ENCODE measurements at regions not wholly inside any gene's neighbourhood (a gene's known extent, or its start where the extent isn't known, plus 50 kb on each side); places are given as distances from the start of the nearest gene placed in this dataset.

GRCh38 chr1:219265026-219265515, 91.4 kb downstream of the LYPLAL1 start:
- no peak for DNase-seq

DNA sequence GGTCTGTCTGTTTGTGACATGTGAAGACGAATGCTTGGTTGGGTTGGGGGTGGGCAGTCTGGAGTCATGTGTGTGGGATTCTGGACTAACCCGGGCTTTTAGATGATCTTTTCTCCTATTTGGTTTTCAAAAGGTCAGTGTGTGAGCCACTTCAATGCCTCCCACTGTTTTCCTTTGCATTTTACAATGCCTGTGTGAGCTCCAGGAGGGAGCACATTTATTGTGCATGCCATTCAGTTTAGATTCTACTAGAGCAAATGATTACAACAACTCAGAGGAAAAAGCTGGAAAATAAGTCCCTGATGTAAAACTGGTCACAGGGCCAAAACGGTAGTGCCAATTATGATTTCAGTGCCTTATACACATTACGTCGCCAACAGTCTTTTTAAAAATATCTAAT, 90.9 kb downstream of the LYPLAL1 start:
- DNase-seq: no peak
